ENCODE measurements at regions not wholly inside any gene's neighbourhood (a gene's known extent, or its start where the extent isn't known, plus 50 kb on each side); places are given as distances from the start of the nearest gene placed in this dataset.

- no peak for TF ChIP-seq ETV6 (CRISPR knock-in tag; IDR thresholded peaks at IDR 0.05)
- TF ChIP-seq GRHL2 (CRISPR knock-in tag; IDR thresholded peaks at IDR 0.05; ENCODE audit: insufficient replicate concordance, severe bottlenecking): no peak
- TF ChIP-seq ATF6 (CRISPR knock-in tag; IDR thresholded peaks at IDR 0.05): no peak
- no peak for TF ChIP-seq CBFB (CRISPR knock-in tag; IDR thresholded peaks at IDR 0.05; ENCODE audit: low read depth)
- TF ChIP-seq ZNF232 (CRISPR knock-in tag; IDR thresholded peaks at IDR 0.05): no peak
- TF ChIP-seq ZSCAN18 (CRISPR knock-in tag; IDR thresholded peaks at IDR 0.05): no peak
- TF ChIP-seq MXD4 (CRISPR knock-in tag; IDR thresholded peaks at IDR 0.05; ENCODE audit: borderline replicate concordance): no peak
- no peak for TF ChIP-seq E2F1 (CRISPR knock-in tag; IDR thresholded peaks at IDR 0.05)
- no peak for TF ChIP-seq OVOL2 (CRISPR knock-in tag; IDR thresholded peaks at IDR 0.05; ENCODE audit: borderline replicate concordance)
- no peak for TF ChIP-seq PRDM15 (CRISPR knock-in tag; IDR thresholded peaks at IDR 0.05)
Observed at GRCh38 chr12:76713130-76713529, 50.8 kb upstream of the ZDHHC17 start (continued).

- H3K27ac Mint-ChIP-seq: no peak overlapping the region
- no peaks in the 10 kb centered on the region for H3K27me3 Mint-ChIP-seq (ENCODE audit: low read depth)
- TF ChIP-seq MLX (CRISPR knock-in tag; IDR thresholded peaks at IDR 0.05) (no peak), GABPB1 (CRISPR knock-in tag; IDR thresholded peaks at IDR 0.05) (no peak), TP53 (CRISPR knock-in tag; IDR thresholded peaks at IDR 0.05) (no peak), NFE2L1 (CRISPR knock-in tag; IDR thresholded peaks at IDR 0.05) (no peak), CREB1 (CRISPR knock-in tag; IDR thresholded peaks at IDR 0.05) (no peak)
- H3K36me3 Mint-ChIP-seq: 0 out of 2 replicates have a peak, but pooled peaks cover 3% of the 10 kb centered on the region
- ChIA-PET POLR2A (no interaction called here), CTCF (interaction anchor here (1.2 kb wide), 1 partner anchor 26 kb away, joined by 4 read pairs; no protein-coding TSS in a partner anchor)
- H3K4me3 Mint-ChIP-seq: no peak overlapping the region
- ATAC-seq: no peak
- peaks cover 28% of the 10 kb centered on the region for H3K4me1 Mint-ChIP-seq
- DNase-seq (ENCODE audit: low spot score): no peak
- H3K9me3 Mint-ChIP-seq: peaks cover 10% of the 10 kb centered on the region; the same call in 1 of the 2 replicates
Observed at GRCh38 chr12:76713986-76714385, 49.9 kb upstream of the ZDHHC17 start.
